Gastrocnemius medialis (tissue), 4 donors: ENCODE measurements at regions not wholly inside any gene's neighbourhood (a gene's known extent, or its start where the extent isn't known, plus 50 kb on each side); places are given as distances from the start of the nearest gene placed in this dataset.

Experiments used
- ATAC-seq, 2 donors: fragments of 150-250 bp; one replicate each; pipeline ENCODE4 v1.9.1; 2016
- DNase-seq, 2 donors: peaks; one replicate each; pipeline ENCODE4 v3.0.0-alpha.2; 2019
- H3K27ac ChIP-seq, 4 donors: fragments of 200-600 bp; sonication (generic); 1 replicate in 1 of 4; 2 replicates in 3 of 4; pipeline ENCODE4 v1.5.1; 2016 to 2018; ENCODE audit warnings: mild to moderate bottlenecking in 2 of 4, moderate library complexity in 1 of 4
- H3K27me3 ChIP-seq, 3 donors: fragments of 200-600 bp; sonication (generic) in 2 of 3; 1 replicate in 1 of 3; 2 replicates in 2 of 3; pipeline versions ENCODE4 v1.5.1 to v1.6.0; 2016 to 2019; ENCODE audit warnings: mild to moderate bottlenecking in 1 of 3, moderate library complexity in 1 of 3
- H3K36me3 ChIP-seq, 2 donors: fragments of 200-600 bp; sonication (generic) in 1 of 2; one replicate each; pipeline ENCODE4 v1.5.1; 2017 to 2018
- H3K4me1 ChIP-seq, 2 donors: fragments of 200-600 bp; sonication (generic) in 1 of 2; one replicate each; pipeline ENCODE4 v1.5.1; 2016 to 2017; ENCODE audit warnings: mild to moderate bottlenecking in 2 of 2
- H3K4me3 ChIP-seq, 4 donors: fragments of 200-600 bp; sonication (generic) in 3 of 4; 1 replicate in 1 of 4; 2 replicates in 3 of 4; pipeline ENCODE4 v1.5.1; 2016 to 2019; ENCODE audit warnings: mild to moderate bottlenecking in 2 of 4
- H3K9me3 ChIP-seq, 3 donors: fragments of 200-600 bp; sonication (generic) in 2 of 3; 1 replicate in 1 of 3; 2 replicates in 2 of 3; pipeline ENCODE4 v1.5.1; 2016 to 2019
- CTCF ChIP-seq, 5 experiments: fragments of 450-650 bp in 3 of 5; fragments of 200-600 bp in 2 of 5; sonication (generic) in 2 of 5; IDR thresholded peaks in 4 of 5; conservative IDR thresholded peaks in 1 of 5; 1 replicate in 4 of 5; 2 replicates in 1 of 5; pipeline ENCODE4 v1.5.1; 2016 to 2019; ENCODE audit warnings: antibody characterized with exemption in 5 of 5, mild to moderate bottlenecking in 3 of 5, moderate library complexity in 3 of 5
- POLR2A ChIP-seq, 2 donors: fragments of 450-650 bp; IDR thresholded peaks; one replicate each; pipeline ENCODE4 v1.6.1; 2017; ENCODE audit warnings: antibody characterized with exemption in 2 of 2, mild to moderate bottlenecking in 2 of 2, moderate library complexity in 2 of 2
- in situ Hi-C, 4 donors: fragments of 200-750 bp; cut with MboI; loops; one replicate each; pipeline versions ENCODE4 v1.15.0 to v1.8.0; 2017; ENCODE audit warnings: low sequenced_read_pairs in 4 of 4
- intact Hi-C: fragments of 100-400 bp; cut with DNase I; formaldehyde crosslinking; loops from one replicate; pipeline ENCODE4 v1.15.1; 2023; ENCODE audit warnings: low total_unique reads

GRCh38 chr13:107516517-107516916 lies 698.8 kb downstream of the LIG4 start:
- TF ChIP-seq CTCF (IDR thresholded peaks at IDR 0.05 in 4 of 5, conservative IDR thresholded peaks at IDR 0.05 in 1 of 5) (no peak), POLR2A (IDR thresholded peaks at IDR 0.05) (no peak)
- no peaks in the 10 kb centered on the region for H3K27me3 ChIP-seq
- intact Hi-C loops, result no loop called here
- H3K27ac ChIP-seq, result no peak overlapping the region
- in situ Hi-C loops, result no loop called here
- no peaks in the 10 kb centered on the region for H3K9me3 ChIP-seq
- H3K36me3 ChIP-seq, result no peaks in the 10 kb centered on the region
- no peak overlapping the region for H3K4me3 ChIP-seq
- DNase-seq (no peak), ATAC-seq (no peak)
- H3K4me1 ChIP-seq, result no peaks in the 10 kb centered on the region

- no peaks in the 10 kb centered on the region for H3K4me1 ChIP-seq
- no peak overlapping the region for H3K27ac ChIP-seq
- intact Hi-C loops (no loop called here), in situ Hi-C loops (no loop called here)
- DNase-seq (no peak), ATAC-seq (no peak)
- no peaks in the 10 kb centered on the region for H3K9me3 ChIP-seq
- H3K4me3 ChIP-seq, result no peak overlapping the region
- no peaks in the 10 kb centered on the region for H3K36me3 ChIP-seq
- H3K27me3 ChIP-seq, result no peaks in the 10 kb centered on the region
- TF ChIP-seq POLR2A (IDR thresholded peaks at IDR 0.05) (no peak), CTCF (IDR thresholded peaks at IDR 0.05 in 4 of 5, conservative IDR thresholded peaks at IDR 0.05 in 1 of 5) (no peak)
Measured at GRCh38 chr13:107512551-107512950, 702.8 kb downstream of the LIG4 start.

- ATAC-seq, result no peak
Measured at GRCh38 chr13:107497661-107498060, 717.7 kb downstream of the LIG4 start.

GRCh38 chr13:107493266-107493665 lies 722.1 kb downstream of the LIG4 start:
- Histone ChIP-seq H3K4me3 (no peak overlapping the region), H3K27ac (no peak overlapping the region), H3K9me3 (no peaks in the 10 kb centered on the region), H3K36me3 (no peaks in the 10 kb centered on the region), H3K27me3 (no peaks in the 10 kb centered on the region), H3K4me1 (no peaks in the 10 kb centered on the region)
- TF ChIP-seq CTCF (IDR thresholded peaks at IDR 0.05 in 4 of 5, conservative IDR thresholded peaks at IDR 0.05 in 1 of 5) (no peak), POLR2A (IDR thresholded peaks at IDR 0.05) (no peak)
- in situ Hi-C loops (no loop called here), intact Hi-C loops (no loop called here)
- ATAC-seq, result no peak
- no peak for DNase-seq

More at GRCh38 chr13:107497661-107498060, 717.7 kb downstream of the LIG4 start:
- H3K36me3 ChIP-seq, result no peaks in the 10 kb centered on the region
- no peak overlapping the region for H3K4me3 ChIP-seq
- H3K27ac ChIP-seq, result no peak overlapping the region
- no peak for DNase-seq
- no peaks in the 10 kb centered on the region for H3K4me1 ChIP-seq
- H3K27me3 ChIP-seq, result no peaks in the 10 kb centered on the region
- in situ Hi-C loops, result no loop called here
- H3K9me3 ChIP-seq, result no peaks in the 10 kb centered on the region
- intact Hi-C loops, result no loop called here
- TF ChIP-seq POLR2A (IDR thresholded peaks at IDR 0.05) (no peak), CTCF (IDR thresholded peaks at IDR 0.05 in 4 of 5, conservative IDR thresholded peaks at IDR 0.05 in 1 of 5) (no peak)

GRCh38 chr13:107482688-107483087 lies 732.6 kb downstream of the LIG4 start:
- ATAC-seq (no peak), DNase-seq (no peak)
- Histone ChIP-seq H3K27ac (no peak overlapping the region), H3K4me3 (no peak overlapping the region), H3K36me3 (no peaks in the 10 kb centered on the region), H3K9me3 (no peaks in the 10 kb centered on the region), H3K4me1 (no peaks in the 10 kb centered on the region), H3K27me3 (no peaks in the 10 kb centered on the region)
- no peak for TF ChIP-seq POLR2A (IDR thresholded peaks at IDR 0.05)
- TF ChIP-seq CTCF (IDR thresholded peaks at IDR 0.05 in 4 of 5, conservative IDR thresholded peaks at IDR 0.05 in 1 of 5), result no peak
- intact Hi-C loops (no loop called here), in situ Hi-C loops (no loop called here)
